K562 (cell line): ENCODE measurements at regions not wholly inside any gene's neighbourhood (a gene's known extent, or its start where the extent isn't known, plus 50 kb on each side); places are given as distances from the start of the nearest gene placed in this dataset. TPM values are rescaled to one million over a fixed set of nuclear protein-coding genes. Genes with fewer than 3 reads are reported as not detected.
A peak's percentile ranks its signal among the peaks of the same experiment; 100 is the strongest.
"Not testable (repeated sequence)": the region's sequence is repeated elsewhere in the genome, so short reads cannot be mapped to it uniquely, and the experiment has no call there.

ENCODE experiments used
- ATAC-seq: fragments of 200-7000 bp; cut with Tn5 transposase; 3 replicates; pipeline ENCODE4 v1.9.1; 2020; ENCODE audit warnings: moderate library complexity
- BruUV-seq: library from RNA; stranded (reverse); fragments of 400-500 nt; replicated peaks from 2 replicates; lab custom pipeline; 2021; lab: Mats Ljungman, UMichigan
- CTCF ChIA-PET: fragments of 300-600 bp; formaldehyde crosslinking; extraction: SDS; loops from one replicate; lab custom pipeline; 2021; ENCODE audit warnings: low intra/inter-chr PET ratio; lab: Yijun Ruan, JAX
- POLR2A ChIA-PET: fragments of 300-600, 350-650 bp; sonication (Branson Sonifier 250); formaldehyde crosslinking; extraction: SDS; loops from one replicate; lab custom pipeline; 2021; ENCODE audit warnings: antibody characterized with exemption, inconsistent platforms; lab: Yijun Ruan, JAX
- DNase-seq, 4 experiments: peaks; one replicate each; pipeline versions ENCODE4 v3.0.0 to v3.0.0-alpha.2; 2011 to 2018; ENCODE audit warnings: low spot score in 3 of 4, mixed read lengths in 3 of 4; ENCODE audit errors: extremely low read depth in 1 of 4
- FAIRE-seq: peaks from 2 replicates; lab custom pipeline; 2011; peaks lifted over from hg19 to GRCh38; lab: Jason Lieb, UNC
- H2AFZ ChIP-seq: 2 replicates; pipeline ENCODE4 v1.6.0; 2011; ENCODE audit warnings: low read depth, low read length, control low read depth, inconsistent platforms
- H3K27ac ChIP-seq: fragments of 200-600 bp; 3 replicates; pipeline ENCODE4 v1.8.0; 2011; ENCODE audit warnings: low read depth, mild to moderate bottlenecking, control low read depth, inconsistent platforms, low read length, moderate library complexity, mixed read lengths; ENCODE audit errors: extremely low read depth
- H3K27me3 ChIP-seq, 2 experiments: fragments of 300-600 bp in 1 of 2; 2 replicates in 1 of 2; 3 replicates in 1 of 2; pipeline versions ENCODE4 v1.6.0 to v1.8.0; 2011; ENCODE audit warnings: inconsistent platforms in 2 of 2, low read length in 2 of 2, mild to moderate bottlenecking in 1 of 2, mixed read lengths in 1 of 2, moderate library complexity in 1 of 2; ENCODE audit not compliant: control insufficient read depth in 2 of 2, insufficient read depth in 2 of 2
- H3K36me3 ChIP-seq: fragments of 300-600 bp; 3 replicates; pipeline ENCODE4 v1.8.0; 2011; ENCODE audit warnings: mild to moderate bottlenecking, low read length, inconsistent platforms; ENCODE audit not compliant: control insufficient read depth, insufficient read depth
- H3K4me1 ChIP-seq, 2 experiments: fragments of 200-600 bp in 1 of 2; replicated peaks in 1 of 2; 2 replicates in 1 of 2; 3 replicates in 1 of 2; pipeline versions ENCODE4 v1.5.1 to v1.8.0; 2011; ENCODE audit warnings: inconsistent platforms in 2 of 2, low read length in 2 of 2, mild to moderate bottlenecking in 1 of 2, mixed read lengths in 1 of 2, moderate library complexity in 1 of 2; ENCODE audit not compliant: control insufficient read depth in 2 of 2, insufficient read depth in 2 of 2
- H3K4me2 ChIP-seq: 2 replicates; pipeline ENCODE4 v1.6.1; 2011; ENCODE audit warnings: low read length, control low read depth, inconsistent platforms, mixed read lengths; ENCODE audit not compliant: insufficient read depth
- H3K4me3 ChIP-seq: fragments of 200-600 bp; sonication (generic), shearing (Covaris generic); 2 replicates; pipeline ENCODE4 v1.5.1; 2016; ENCODE audit warnings: control low read depth, inconsistent platforms
- H3K79me2 ChIP-seq: fragments of 200-600 bp; 3 replicates; pipeline ENCODE4 v1.8.0; 2011; ENCODE audit warnings: low read length, inconsistent platforms; ENCODE audit not compliant: control insufficient read depth, insufficient read depth
- H3K9ac ChIP-seq, 2 experiments: 2 replicates each; pipeline versions ENCODE4 v1.6.0 to v1.6.1; 2011; ENCODE audit warnings: low read depth in 2 of 2, low read length in 2 of 2, control low read depth in 1 of 2, inconsistent platforms in 1 of 2, mild to moderate bottlenecking in 1 of 2, mixed read lengths in 1 of 2; ENCODE audit not compliant: insufficient read depth in 1 of 2
- H3K9me1 ChIP-seq: one replicate; pipeline ENCODE4 v1.6.0; 2011; ENCODE audit warnings: inconsistent platforms, mild to moderate bottlenecking, low read length, moderate library complexity; ENCODE audit not compliant: control insufficient read depth, insufficient read depth
- H3K9me3 ChIP-seq: replicated peaks from 2 replicates; pipeline ENCODE4 v1.5.1; 2011; ENCODE audit warnings: low read depth, low read length, inconsistent platforms; ENCODE audit not compliant: control insufficient read depth, insufficient read depth
- H4K20me1 ChIP-seq: replicated peaks from 2 replicates; pipeline ENCODE4 v1.6.1; 2011; ENCODE audit warnings: low read length, inconsistent platforms, mixed read lengths; ENCODE audit not compliant: control insufficient read depth, insufficient read depth
- POLR2G ChIP-seq: fragments of 200-400 bp; formaldehyde crosslinking; IDR thresholded peaks from 2 replicates; pipeline ENCODE4 v1.6.1; 2017; ENCODE audit warnings: low read depth, mild to moderate bottlenecking, antibody characterized with exemption, low read length, moderate library complexity
- WGBS: fragments of 100-300 bp; shearing (Covaris generic); methylation state at CpG from one replicate; pipeline ENCODE4 v1.1.6; 2016; ENCODE audit warnings: low coverage, mixed read lengths; ENCODE audit not compliant: insufficient coverage; ENCODE audit errors: missing lambda C conversion rate; 5-methylcytosine and 5-hydroxymethylcytosine counted together
- in situ Hi-C: fragments of 300-500 bp; cut with MboI; formaldehyde crosslinking; loops from 4 replicates; pipeline ENCODE4 v1.15.0; 2018; ENCODE audit warnings: inconsistent platforms, mixed read lengths
- intact Hi-C: fragments of 100-400 bp; cut with micrococcal nuclease; formaldehyde crosslinking; loops from 2 replicates; pipeline ENCODE4 v1.14.2; 2022
- small RNA-seq: library from RNA; depleted of rRNA; stranded (forward); fragments of <200 nt; gene quantifications from one replicate; pipeline ENCODE3, GENCODE V24; 2014

DNA sequence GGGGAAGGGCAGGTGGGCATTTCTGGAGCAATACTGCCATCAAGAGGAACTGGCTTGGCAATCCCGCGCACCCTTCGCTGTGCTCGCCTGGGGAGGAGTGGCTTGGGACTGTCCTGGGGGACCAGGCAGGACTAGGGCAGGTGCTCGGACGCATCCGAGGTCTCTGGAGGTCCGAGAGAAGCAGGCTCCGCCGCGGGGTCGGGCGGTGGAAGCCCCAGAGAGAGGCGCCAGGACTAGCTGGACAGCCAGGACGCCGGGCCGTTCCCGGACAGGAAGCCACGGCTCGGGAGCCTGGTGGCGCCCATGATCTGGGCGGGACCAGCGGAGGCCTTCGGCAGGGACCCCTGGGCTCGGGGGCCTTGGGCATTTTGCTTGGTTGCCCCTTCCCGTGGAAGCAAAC, 174.3 kb downstream of the PLS3 start:
- BruUV-seq, H3K4me2 ChIP-seq, H3K9me1 ChIP-seq, intact Hi-C loops, ATAC-seq, H3K9me3 ChIP-seq, H3K4me3 ChIP-seq, H4K20me1 ChIP-seq, H3K36me3 ChIP-seq, CTCF ChIA-PET, H3K27ac ChIP-seq, H3K4me1 ChIP-seq, H3K27me3 ChIP-seq, H3K79me2 ChIP-seq, POLR2A ChIA-PET, DNase-seq, FAIRE-seq, H3K9ac ChIP-seq: not testable (repeated sequence)
- H2AFZ ChIP-seq, result peak overlapping the region; percentile 77; the same call in 1 of the 2 replicates
- 3% methylated on average over 10 of the region's 26 CpGs for WGBS
- TF ChIP-seq POLR2G, result 0 out of 2 replicates have a peak, but pooled peaks have one; percentile 14
- in situ Hi-C loops, result loop anchor here (10.0 kb wide), 1 partner anchor 200 kb away; no protein-coding TSS in a partner anchor

Small RNA genes lying in the stretch of these regions (small RNA-seq; reads per million reads assigned to genes)
- gene AC005000.1, result not detected
